Prostate gland (tissue), 2 donors: ENCODE measurements at regions not wholly inside any gene's neighbourhood (a gene's known extent, or its start where the extent isn't known, plus 50 kb on each side); places are given as distances from the start of the nearest gene placed in this dataset.

ENCODE experiments used
- POLR2A ChIP-seq: fragments of 450-650 bp; IDR thresholded peaks from one replicate; pipeline ENCODE4 v1.6.1; 2016; ENCODE audit warnings: antibody characterized with exemption, mild to moderate bottlenecking
- POLR2AphosphoS5 ChIP-seq: sonication (generic); formaldehyde crosslinking; IDR thresholded peaks from one replicate; pipeline ENCODE4 v1.6.1; 2017; ENCODE audit warnings: antibody characterized with exemption
- TF ChIP-seq, protein P1 (sequence below), 4 experiments: fragments of 200-600 bp in 2 of 4; fragments of 450-650 bp in 2 of 4; sonication (generic) in 2 of 4; IDR thresholded peaks; 1 replicate in 3 of 4; 2 replicates in 1 of 4; pipeline ENCODE4 v1.5.1; 2016 to 2019; ENCODE audit warnings: antibody characterized with exemption in 4 of 4, mild to moderate bottlenecking in 2 of 4, moderate library complexity in 2 of 4

DNA sequence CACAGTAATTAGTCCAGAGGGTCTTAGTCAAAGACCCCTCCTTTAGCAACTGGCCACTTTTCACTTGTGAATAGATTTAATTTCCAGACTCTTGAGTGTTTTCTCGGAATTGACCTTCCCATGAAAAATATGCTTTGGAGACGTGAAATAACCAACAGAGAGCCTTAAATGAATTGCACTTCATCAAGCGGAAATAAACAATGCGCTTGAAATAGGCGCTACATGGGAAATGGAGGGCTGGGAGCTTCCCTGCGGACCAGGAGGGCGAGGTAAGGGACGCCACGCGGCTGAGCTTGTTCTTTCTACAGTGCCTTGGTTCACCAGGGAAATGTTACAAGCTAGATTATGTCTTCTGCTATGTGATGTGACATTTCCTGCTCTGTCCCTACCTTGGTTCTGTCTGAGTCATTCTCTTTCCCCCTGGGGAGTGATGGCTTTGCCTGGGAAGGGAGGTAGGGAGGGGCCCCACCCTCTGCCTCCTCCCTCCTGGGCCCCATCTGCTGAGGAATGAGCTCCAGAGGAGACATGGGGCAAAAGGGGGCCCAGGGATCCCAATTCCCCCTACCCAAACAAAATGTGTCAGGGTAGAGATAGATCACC is 619.3 kb downstream of the PTPRU start:
- TF ChIP-seq, protein P1, sequence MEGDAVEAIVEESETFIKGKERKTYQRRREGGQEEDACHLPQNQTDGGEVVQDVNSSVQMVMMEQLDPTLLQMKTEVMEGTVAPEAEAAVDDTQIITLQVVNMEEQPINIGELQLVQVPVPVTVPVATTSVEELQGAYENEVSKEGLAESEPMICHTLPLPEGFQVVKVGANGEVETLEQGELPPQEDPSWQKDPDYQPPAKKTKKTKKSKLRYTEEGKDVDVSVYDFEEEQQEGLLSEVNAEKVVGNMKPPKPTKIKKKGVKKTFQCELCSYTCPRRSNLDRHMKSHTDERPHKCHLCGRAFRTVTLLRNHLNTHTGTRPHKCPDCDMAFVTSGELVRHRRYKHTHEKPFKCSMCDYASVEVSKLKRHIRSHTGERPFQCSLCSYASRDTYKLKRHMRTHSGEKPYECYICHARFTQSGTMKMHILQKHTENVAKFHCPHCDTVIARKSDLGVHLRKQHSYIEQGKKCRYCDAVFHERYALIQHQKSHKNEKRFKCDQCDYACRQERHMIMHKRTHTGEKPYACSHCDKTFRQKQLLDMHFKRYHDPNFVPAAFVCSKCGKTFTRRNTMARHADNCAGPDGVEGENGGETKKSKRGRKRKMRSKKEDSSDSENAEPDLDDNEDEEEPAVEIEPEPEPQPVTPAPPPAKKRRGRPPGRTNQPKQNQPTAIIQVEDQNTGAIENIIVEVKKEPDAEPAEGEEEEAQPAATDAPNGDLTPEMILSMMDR (IDR thresholded peaks at IDR 0.05), result no peak
- TF ChIP-seq POLR2A (no peak), POLR2AphosphoS5 (no peak)
